GM23338 (cell line): ENCODE measurements at regions not wholly inside any gene's neighbourhood (a gene's known extent, or its start where the extent isn't known, plus 50 kb on each side); places are given as distances from the start of the nearest gene placed in this dataset.

ENCODE experiments used
- ATAC-seq: fragments of 200-7000 bp; cut with Tn5 transposase; 3 replicates; pipeline ENCODE4 v1.9.1; 2020
- DNase-seq: peaks from one replicate; pipeline ENCODE4 v3.0.0-alpha.2; 2015; ENCODE audit warnings: low spot score
- H2AFZ ChIP-seq: fragments of 200-600 bp; sonication (generic); 2 replicates; pipeline ENCODE4 v1.8.0; 2016; ENCODE audit warnings: antibody characterized with exemption, mild to moderate bottlenecking, moderate library complexity
- H3F3A ChIP-seq: fragments of 200-600 bp; sonication (generic); replicated peaks from 2 replicates; pipeline ENCODE4 v1.8.0; 2017; ENCODE audit warnings: antibody characterized with exemption, mixed run types, low read depth
- H3K27ac ChIP-seq: fragments of 200-600 bp; sonication (generic); 2 replicates; pipeline ENCODE4 v1.6.1; 2016; ENCODE audit warnings: low read depth
- H3K27me3 ChIP-seq: fragments of 200-600 bp; sonication (generic); 2 replicates; pipeline ENCODE4 v1.8.0; 2016; ENCODE audit warnings: mild to moderate bottlenecking, mixed run types, moderate library complexity; ENCODE audit not compliant: insufficient read depth
- H3K36me3 ChIP-seq: fragments of 200-600 bp; sonication (generic); 2 replicates; pipeline ENCODE4 v1.8.0; 2016; ENCODE audit warnings: mild to moderate bottlenecking; ENCODE audit not compliant: insufficient read depth
- H3K4me1 ChIP-seq: fragments of 200-600 bp; sonication (generic); 2 replicates; pipeline ENCODE4 v1.8.0; 2016; ENCODE audit warnings: mild to moderate bottlenecking, moderate library complexity; ENCODE audit not compliant: insufficient read depth
- H3K4me2 ChIP-seq: fragments of 200-600 bp; sonication (generic); 2 replicates; pipeline ENCODE4 v1.7.1; 2017; ENCODE audit warnings: mixed run types
- H3K4me3 ChIP-seq: fragments of 200-600 bp; sonication (generic); 2 replicates; pipeline ENCODE4 v1.6.1; 2016; ENCODE audit warnings: mixed run types
- H3K79me2 ChIP-seq: fragments of 200-600 bp; sonication (generic); replicated peaks from 2 replicates; pipeline ENCODE4 v1.8.0; 2017; ENCODE audit warnings: mild to moderate bottlenecking; ENCODE audit not compliant: insufficient read depth
- H3K9me2 ChIP-seq: fragments of 200-600 bp; sonication (generic); 2 replicates; pipeline ENCODE4 v1.8.0; 2017; ENCODE audit not compliant: insufficient read depth
- H4K20me1 ChIP-seq: fragments of 200-600 bp; sonication (generic); replicated peaks from 2 replicates; pipeline ENCODE4 v1.8.0; 2017; ENCODE audit warnings: mild to moderate bottlenecking; ENCODE audit not compliant: insufficient read depth
- H3K27ac Mint-ChIP-seq: 2 replicates; pipeline ENCODE4 v1.8.0; 2020; ENCODE audit warnings: inconsistent platforms, mild to moderate bottlenecking, moderate library complexity, mixed read lengths
- H3K27me3 Mint-ChIP-seq: 3 replicates; pipeline ENCODE4 v1.8.0; 2022; ENCODE audit warnings: low read depth, mild to moderate bottlenecking, moderate library complexity, mixed read lengths, inconsistent platforms; ENCODE audit not compliant: insufficient read depth, poor library complexity
- H3K36me3 Mint-ChIP-seq: 3 replicates; pipeline ENCODE4 v1.8.0; 2021; ENCODE audit warnings: low read depth, mild to moderate bottlenecking, inconsistent platforms, moderate library complexity, mixed read lengths
- H3K4me1 Mint-ChIP-seq: 3 replicates; pipeline ENCODE4 v1.8.0; 2020; ENCODE audit warnings: mild to moderate bottlenecking, inconsistent platforms, mixed read lengths
- H3K4me3 Mint-ChIP-seq: 3 replicates; pipeline ENCODE4 v1.8.0; 2021; ENCODE audit warnings: moderate library complexity, mild to moderate bottlenecking, inconsistent platforms, mixed read lengths
- H3K9me3 Mint-ChIP-seq: 3 replicates; pipeline ENCODE4 v1.8.0; 2020; ENCODE audit warnings: moderate library complexity, mild to moderate bottlenecking, inconsistent platforms, mixed read lengths
- CREB1 ChIP-seq: fragments of 250-450 bp; sonication (Bioruptor Pico); IDR thresholded peaks from 2 replicates; pipeline ENCODE4 v1.5.0; 2020; ENCODE audit warnings: low read depth, mild to moderate bottlenecking, moderate library complexity
- CTCF ChIP-seq, 2 experiments: fragments of 200-600 bp in 1 of 2; sonication (generic) in 1 of 2; conservative IDR thresholded peaks; 2 replicates each; pipeline versions ENCODE4 v1.5.1 to v1.6.1; 2016 to 2017; ENCODE audit warnings: antibody characterized with exemption in 2 of 2, low read depth in 2 of 2, mild to moderate bottlenecking in 2 of 2, moderate library complexity in 1 of 2
- ETS1 ChIP-seq: IDR thresholded peaks from 2 replicates; pipeline ENCODE4 v1.6.1; 2016; ENCODE audit warnings: antibody characterized with exemption
- EZH2 ChIP-seq: fragments of 200-600 bp; sonication (generic); IDR thresholded peaks from one replicate; pipeline ENCODE4 v1.8.0; 2017; ENCODE audit warnings: antibody characterized with exemption, mild to moderate bottlenecking, low read depth; ENCODE audit not compliant: unreplicated experiment
- EZH2phosphoT487 ChIP-seq: fragments of 200-600 bp; sonication (generic); IDR thresholded peaks from one replicate; pipeline ENCODE4 v1.8.1; 2018; ENCODE audit warnings: antibody characterized with exemption; ENCODE audit not compliant: unreplicated experiment
- JUNB ChIP-seq: IDR thresholded peaks from one replicate; pipeline ENCODE4 v1.6.1; 2016; ENCODE audit warnings: antibody characterized with exemption; ENCODE audit not compliant: unreplicated experiment
- NANOG ChIP-seq: IDR thresholded peaks from 2 replicates; pipeline ENCODE4 v1.6.1; 2016; ENCODE audit warnings: antibody characterized with exemption, borderline replicate concordance
- POLR2AphosphoS5 ChIP-seq: IDR thresholded peaks from 2 replicates; pipeline ENCODE4 v1.6.1; 2016; ENCODE audit warnings: antibody characterized with exemption, low read depth
- REST ChIP-seq: IDR thresholded peaks from one replicate; pipeline ENCODE4 v1.6.1; 2018; ENCODE audit warnings: antibody characterized with exemption; ENCODE audit not compliant: unreplicated experiment
- STAT1 ChIP-seq: IDR thresholded peaks from one replicate; pipeline ENCODE4 v1.6.1; 2016; ENCODE audit warnings: antibody characterized with exemption; ENCODE audit not compliant: unreplicated experiment
- ZNF114 ChIP-seq: fragments of 250-450 bp; sonication (Bioruptor Pico); IDR thresholded peaks from 2 replicates; pipeline ENCODE4 v1.5.0; 2020; ENCODE audit warnings: mild to moderate bottlenecking, moderate library complexity
- ZNF331 ChIP-seq: fragments of 250-450 bp; sonication (Bioruptor Pico); IDR thresholded peaks from 2 replicates; pipeline ENCODE4 v1.5.0; 2020; ENCODE audit warnings: low read depth, mild to moderate bottlenecking, moderate library complexity

- no peak for TF ChIP-seq REST
- TF ChIP-seq CTCF (conservative IDR thresholded peaks at IDR 0.05; ENCODE audit: low read depth in 2 of 2), result no peak
- TF ChIP-seq ZNF114 (CRISPR knock-in tag), result no peak
- TF ChIP-seq CREB1 (CRISPR knock-in tag), result no peak
- TF ChIP-seq ETS1, result no peak
Measured at GRCh38 chr18:64260810-64261209, 111.9 kb upstream of the LINC00305 start (continued).

GRCh38 chr18:64259871-64260270 is 111.0 kb upstream of the LINC00305 start:
- Histone ChIP-seq H3K4me3 (no peak overlapping the region), H3K36me3 (no peaks in the 10 kb centered on the region), H3K27ac (no peak overlapping the region), H3F3A (no peaks in the 10 kb centered on the region), H3K4me2 (no peak overlapping the region), H4K20me1 (no peaks in the 10 kb centered on the region), H3K27me3 (no peaks in the 10 kb centered on the region), H3K9me2 (no peaks in the 10 kb centered on the region), H3K79me2 (no peaks in the 10 kb centered on the region), H2AFZ (peak overlapping the region; percentile 56; the same call in 1 of the 2 replicates), H3K4me1 (0 out of 2 replicates have a peak, but pooled peaks cover 5% of the 10 kb centered on the region)
- DNase-seq, result no peak
- no peaks in the 10 kb centered on the region for H3K27me3 Mint-ChIP-seq
- ATAC-seq, result no peak
- H3K4me3 Mint-ChIP-seq, result no peak overlapping the region
- no peak overlapping the region for H3K27ac Mint-ChIP-seq
- H3K9me3 Mint-ChIP-seq, result peaks cover 2% of the 10 kb centered on the region; the same call in 2 of the 3 replicates
- H3K4me1 Mint-ChIP-seq, result peaks cover 10% of the 10 kb centered on the region; the same call in 2 of the 3 replicates
- no peaks in the 10 kb centered on the region for H3K36me3 Mint-ChIP-seq
- TF ChIP-seq STAT1 (no peak), CREB1 (CRISPR knock-in tag) (no peak), JUNB (no peak), NANOG (no peak), EZH2 (no peak), EZH2phosphoT487 (no peak), CTCF (conservative IDR thresholded peaks at IDR 0.05; ENCODE audit: low read depth in 2 of 2) (no peak), ZNF114 (CRISPR knock-in tag) (no peak), POLR2AphosphoS5 (no peak), REST (no peak), ZNF331 (CRISPR knock-in tag) (no peak)
